GM03348 (cell line): ENCODE measurements at regions not wholly inside any gene's neighbourhood (a gene's known extent, or its start where the extent isn't known, plus 50 kb on each side); places are given as distances from the start of the nearest gene placed in this dataset.
"Not testable (repeated sequence)": the region's sequence is repeated elsewhere in the genome, so short reads cannot be mapped to it uniquely, and the experiment has no call there.

Experiments
- DNase-seq: peaks from one replicate; pipeline ENCODE4 v3.0.0; 2012; ENCODE audit warnings: low spot score

- no peak for DNase-seq
These were observed 284.0 kb upstream of the PMFBP1 start for GRCh38 chr16:72455743-72456659.

GRCh38 chr16:72453856-72454255 lies 281.9 kb upstream of the PMFBP1 start:
- DNase-seq, result not testable (repeated sequence)

- DNase-seq, result no peak
These were observed 272.7 kb upstream of the PMFBP1 start for GRCh38 chr16:72444696-72445095.

- DNase-seq, result no peak
These were observed 271.9 kb upstream of the PMFBP1 start for GRCh38 chr16:72443809-72444208.

DNA sequence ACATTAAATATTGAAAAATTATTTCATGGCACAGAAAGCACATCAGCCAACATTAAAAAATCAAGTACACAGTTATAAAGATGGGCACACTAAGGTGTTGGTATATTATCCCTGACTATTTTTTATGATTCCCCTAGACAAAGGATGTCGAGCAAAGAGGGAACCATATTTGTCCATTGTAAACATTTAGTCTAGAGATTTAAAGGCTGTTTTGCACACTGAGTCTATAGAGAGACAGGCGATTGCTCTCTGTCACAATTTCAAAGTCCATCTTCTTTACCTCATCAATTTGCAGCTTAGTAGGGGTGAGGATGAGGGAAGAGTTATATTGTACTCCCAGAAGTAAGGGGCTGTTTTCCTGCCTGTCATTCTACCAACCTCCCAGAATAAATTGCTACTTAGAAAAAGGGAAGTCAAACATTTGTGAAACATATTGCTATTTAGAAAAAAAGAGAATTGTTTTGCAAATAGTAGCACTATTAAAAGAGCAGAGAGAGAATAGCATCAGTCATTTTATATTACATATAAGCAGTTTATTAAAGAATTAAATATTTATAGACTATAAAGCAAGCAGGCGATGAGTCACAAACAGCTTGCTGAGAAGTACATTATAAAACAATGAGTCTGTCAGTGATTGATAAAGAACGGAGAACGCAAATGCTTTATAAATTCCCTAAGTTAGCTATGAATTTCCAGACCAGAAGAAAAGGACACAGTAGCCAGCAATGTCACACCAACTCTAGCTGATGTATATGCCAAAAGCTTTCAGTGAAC lies 270.6 kb upstream of the PMFBP1 start:
- DNase-seq, result no peak

GRCh38 chr16:72437891-72438290 lies 265.9 kb upstream of the PMFBP1 start:
- DNase-seq, result no peak

DNA sequence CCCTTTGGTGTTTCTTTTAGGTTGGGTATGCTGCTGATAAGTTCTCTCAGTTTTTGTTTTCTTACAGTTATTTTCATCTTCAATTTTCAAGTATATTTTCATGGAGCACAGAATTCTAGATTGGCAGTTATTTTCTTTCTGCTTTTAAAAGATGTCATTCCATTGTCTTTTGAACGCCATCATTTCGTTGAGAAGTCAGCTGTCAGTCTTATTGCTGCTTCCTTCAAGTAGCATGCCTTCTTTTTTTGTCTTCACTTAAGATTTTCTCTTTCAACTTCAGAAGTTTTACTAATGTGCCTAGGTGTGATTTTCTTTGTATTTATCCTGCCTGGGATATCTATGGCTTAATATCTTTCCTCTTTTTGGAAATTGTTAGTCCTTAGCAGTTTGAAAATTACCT lies 262.2 kb upstream of the PMFBP1 start:
- DNase-seq, result no peak

DNA sequence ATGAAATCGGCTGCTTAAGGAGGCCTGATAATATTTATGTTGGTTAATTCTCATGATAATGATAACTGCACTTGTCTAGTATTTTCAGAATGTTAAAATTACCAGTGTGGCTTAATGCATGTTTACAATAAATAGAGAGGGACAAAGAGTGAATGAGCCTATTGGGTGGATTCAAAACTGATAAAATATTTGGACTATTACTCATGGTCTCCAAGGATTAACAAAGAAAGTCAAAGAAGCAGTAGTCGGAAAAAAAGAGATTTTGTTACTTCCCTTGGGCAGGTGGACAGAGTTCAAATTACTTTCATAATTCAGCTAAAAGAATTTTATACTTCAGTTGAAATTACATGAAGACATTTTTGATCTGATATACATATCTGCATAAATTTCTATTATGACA lies 258.2 kb upstream of the PMFBP1 start:
- no peak for DNase-seq

- no peak for DNase-seq
These were observed 257.7 kb upstream of the PMFBP1 start for GRCh38 chr16:72429671-72430081.

- DNase-seq, result no peak
These were observed 256.9 kb upstream of the PMFBP1 start for GRCh38 chr16:72428681-72429376.

DNA sequence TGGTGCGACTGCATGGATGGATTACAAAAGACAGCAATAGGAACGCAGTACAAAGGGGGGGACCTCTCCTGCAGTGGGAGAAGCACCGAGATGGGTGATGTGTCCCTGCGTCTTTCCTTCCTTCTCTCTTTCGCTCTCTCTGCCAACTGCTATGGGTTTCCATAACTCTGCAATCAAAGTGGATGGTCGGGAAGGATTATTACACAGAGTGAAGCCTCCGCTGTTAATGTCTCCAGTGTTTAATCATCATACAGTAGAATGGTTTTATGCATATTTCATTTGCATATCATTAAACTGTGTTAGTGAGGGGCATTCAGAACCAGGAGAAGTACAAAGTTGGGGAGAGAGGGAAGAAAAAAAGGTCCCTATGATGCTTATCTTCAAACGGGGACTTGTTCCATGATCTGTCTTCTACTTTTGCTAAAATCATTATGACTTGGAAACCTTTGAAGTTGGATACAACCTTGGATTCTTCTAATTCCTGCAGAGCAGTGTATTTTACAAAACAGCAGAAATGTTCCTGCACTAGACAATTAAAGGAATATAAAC lies 255.9 kb upstream of the PMFBP1 start:
- DNase-seq, result no peak

- no peak for DNase-seq
These were observed 255.3 kb upstream of the PMFBP1 start for GRCh38 chr16:72427051-72427782.

DNA sequence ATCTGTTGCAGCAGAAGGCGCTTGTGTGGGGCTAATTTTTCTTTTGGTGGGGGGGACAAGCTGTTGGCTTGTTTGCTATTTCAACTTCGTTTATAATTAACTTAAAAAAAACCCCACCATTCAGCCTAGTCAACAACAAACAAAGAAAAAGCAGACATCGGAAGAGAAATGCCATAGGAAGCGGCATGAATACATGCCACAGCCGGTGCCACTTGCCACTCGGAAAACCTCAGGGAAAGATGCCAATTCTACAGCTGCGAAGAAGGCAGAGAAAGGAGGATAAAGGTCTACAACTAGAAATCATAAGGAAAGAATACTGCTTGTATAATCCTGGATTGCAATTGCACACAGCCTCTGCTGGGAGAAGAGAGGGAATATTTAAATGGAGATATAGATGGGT lies 254.4 kb upstream of the PMFBP1 start:
- DNase-seq, result no peak

DNA sequence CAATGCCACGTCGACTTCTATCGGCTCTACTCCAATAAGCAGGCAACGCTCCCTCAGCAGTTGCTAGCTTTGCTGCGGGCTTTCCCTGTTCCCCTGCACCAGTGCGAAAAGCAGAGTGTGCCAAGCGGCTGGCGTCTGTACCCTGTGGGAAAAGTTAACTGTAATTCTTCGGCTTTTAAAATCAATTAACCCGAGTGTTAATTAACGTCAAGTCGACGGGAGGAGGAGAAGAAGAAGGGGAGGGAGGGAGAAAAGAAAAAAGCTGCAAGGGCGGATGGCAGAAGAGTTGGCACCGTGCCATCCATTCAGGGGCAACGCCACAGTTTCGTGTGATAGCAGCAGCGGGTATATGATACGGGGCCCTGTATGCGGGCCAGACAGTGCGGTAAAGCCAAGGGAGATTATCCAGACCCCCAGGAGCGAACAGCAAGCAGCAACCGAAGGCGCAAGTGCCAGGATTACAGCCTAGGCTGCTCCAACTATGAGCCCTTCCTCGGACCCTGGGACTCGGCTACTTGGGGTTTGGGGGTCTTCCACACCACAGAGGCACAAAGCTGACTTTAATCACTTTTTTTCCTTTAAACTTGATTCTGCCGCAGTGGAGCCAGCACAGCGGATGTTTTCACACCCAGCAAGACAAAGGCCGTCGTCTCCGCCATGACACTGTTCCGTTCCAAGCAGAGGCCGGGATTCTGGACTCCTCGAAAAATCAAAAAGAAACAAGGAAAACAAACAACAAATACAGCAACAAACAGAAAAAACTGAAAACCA lies 253.8 kb upstream of the PMFBP1 start:
- DNase-seq, result no peak

- no peak for DNase-seq
These were observed 252.8 kb upstream of the PMFBP1 start for GRCh38 chr16:72424757-72425156.

GRCh38 chr16:72422308-72422897 lies 250.4 kb upstream of the PMFBP1 start:
- no peak for DNase-seq

- no peak for DNase-seq
These were observed 247.7 kb upstream of the PMFBP1 start for GRCh38 chr16:72419638-72420037.

- no peak for DNase-seq
These were observed 243.4 kb upstream of the PMFBP1 start for GRCh38 chr16:72415379-72415778.

GRCh38 chr16:72410492-72410891 lies 238.5 kb upstream of the PMFBP1 start:
- no peak for DNase-seq

DNA sequence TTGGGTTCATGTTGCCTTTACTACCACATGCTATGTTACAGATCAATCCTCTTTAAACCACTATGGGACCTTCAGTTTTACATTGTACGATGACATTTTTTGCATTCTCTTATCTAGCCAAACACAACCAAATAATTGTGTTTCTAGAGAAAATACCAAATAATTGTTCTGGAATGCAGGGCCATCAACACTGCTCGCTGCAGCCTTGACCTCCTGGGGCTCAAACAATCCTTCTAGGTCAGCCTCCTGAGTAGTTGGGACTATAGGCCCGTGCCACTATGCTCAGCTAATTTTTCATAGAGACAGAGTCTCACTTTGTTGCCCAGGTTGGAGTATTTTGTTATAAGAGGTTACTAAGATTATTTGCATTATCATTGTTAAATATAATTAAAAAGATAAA lies 237.5 kb upstream of the PMFBP1 start:
- no peak for DNase-seq
